ENCODE measurements at regions not wholly inside any gene's neighbourhood (a gene's known extent, or its start where the extent isn't known, plus 50 kb on each side); places are given as distances from the start of the nearest gene placed in this dataset.

- Histone ChIP-seq H3K9me3 (no peaks in the 10 kb centered on the region), H3K27ac (no peak overlapping the region), H3K36me3 (no peaks in the 10 kb centered on the region), H3K27me3 (no peaks in the 10 kb centered on the region), H3K4me3 (no peak overlapping the region), H3K4me1 (no peaks in the 10 kb centered on the region)
- TF ChIP-seq POLR2A (IDR thresholded peaks at IDR 0.05), result no peak
- TF ChIP-seq EP300 (IDR thresholded peaks at IDR 0.05), result no peak
- TF ChIP-seq POLR2AphosphoS5 (IDR thresholded peaks at IDR 0.05), result no peak
- TF ChIP-seq CTCF (IDR thresholded peaks at IDR 0.05), result no peak
- ATAC-seq, result no peak
- WGBS, 2 donors (ENCODE audit: low coverage in 1 of 2), result 86 to 100% methylated on average over 1 of the region's 1 CpG
These were observed 248.5 kb downstream of the SNCA start for GRCh38 chr4:89588421-89588820.

GRCh38 chr4:89587364-89587763, 249.6 kb downstream of the SNCA start:
- ATAC-seq, result no peak
- no peaks in the 10 kb centered on the region for H3K36me3 ChIP-seq
- no peak overlapping the region for H3K27ac ChIP-seq
- H3K9me3 ChIP-seq, result no peaks in the 10 kb centered on the region
- TF ChIP-seq CTCF (IDR thresholded peaks at IDR 0.05) (no peak), EP300 (IDR thresholded peaks at IDR 0.05) (no peak), POLR2AphosphoS5 (IDR thresholded peaks at IDR 0.05) (no peak)
- no peak overlapping the region for H3K4me3 ChIP-seq
- no peaks in the 10 kb centered on the region for H3K4me1 ChIP-seq
- no peaks in the 10 kb centered on the region for H3K27me3 ChIP-seq
- 56 to 67% methylated on average over 2 of the region's 2 CpGs for WGBS, 2 donors (ENCODE audit: low coverage in 1 of 2)

- no peaks in the 10 kb centered on the region for H3K36me3 ChIP-seq
- TF ChIP-seq POLR2A (IDR thresholded peaks at IDR 0.05) (no peak), CTCF (IDR thresholded peaks at IDR 0.05) (no peak), POLR2AphosphoS5 (IDR thresholded peaks at IDR 0.05) (no peak), EP300 (IDR thresholded peaks at IDR 0.05) (no peak)
- no peaks in the 10 kb centered on the region for H3K9me3 ChIP-seq
- WGBS, 2 donors (ENCODE audit: low coverage in 1 of 2), result 35 to 40% methylated on average over 2 of the region's 2 CpGs
- no peak overlapping the region for H3K27ac ChIP-seq
- H3K4me1 ChIP-seq, result no peaks in the 10 kb centered on the region
- H3K27me3 ChIP-seq, result no peaks in the 10 kb centered on the region
- H3K4me3 ChIP-seq, result no peak overlapping the region
- ATAC-seq, result no peak
These were observed 250.1 kb downstream of the SNCA start for GRCh38 chr4:89586864-89587263.

GRCh38 chr4:89586318-89586717, 250.6 kb downstream of the SNCA start:
- no peaks in the 10 kb centered on the region for H3K27me3 ChIP-seq
- no peak overlapping the region for H3K27ac ChIP-seq
- H3K4me3 ChIP-seq, result no peak overlapping the region
- no peaks in the 10 kb centered on the region for H3K9me3 ChIP-seq
- WGBS, 2 donors (ENCODE audit: low coverage in 1 of 2), result 68 to 81% methylated on average over 2 to 3 of the region's 3 CpGs
- TF ChIP-seq EP300 (IDR thresholded peaks at IDR 0.05) (no peak), POLR2A (IDR thresholded peaks at IDR 0.05) (no peak), CTCF (IDR thresholded peaks at IDR 0.05) (no peak), POLR2AphosphoS5 (IDR thresholded peaks at IDR 0.05) (no peak)
- no peaks in the 10 kb centered on the region for H3K4me1 ChIP-seq
- H3K36me3 ChIP-seq, result no peaks in the 10 kb centered on the region
- no peak for ATAC-seq

GRCh38 chr4:89582756-89583505, 254.0 kb downstream of the SNCA start:
- Histone ChIP-seq H3K36me3 (no peaks in the 10 kb centered on the region), H3K27me3 (no peaks in the 10 kb centered on the region), H3K4me3 (no peak overlapping the region), H3K9me3 (no peaks in the 10 kb centered on the region), H3K27ac (no peak overlapping the region), H3K4me1 (no peaks in the 10 kb centered on the region)
- ATAC-seq, result no peak
- TF ChIP-seq CTCF (IDR thresholded peaks at IDR 0.05), result no peak
- no peak for TF ChIP-seq POLR2AphosphoS5 (IDR thresholded peaks at IDR 0.05)
- no peak for TF ChIP-seq EP300 (IDR thresholded peaks at IDR 0.05)
- no peak for TF ChIP-seq POLR2A (IDR thresholded peaks at IDR 0.05)
- 84 to 96% methylated on average over 5 of the region's 5 CpGs for WGBS, 2 donors (ENCODE audit: low coverage in 1 of 2)
